Gastroesophageal sphincter (tissue), 4 donors: ENCODE measurements at regions not wholly inside any gene's neighbourhood (a gene's known extent, or its start where the extent isn't known, plus 50 kb on each side); places are given as distances from the start of the nearest gene placed in this dataset.

ENCODE experiments used
- ATAC-seq: fragments of 150-250 bp; one replicate; pipeline ENCODE4 v1.9.1; 2016; ENCODE audit warnings: mild to moderate bottlenecking, moderate library complexity
- H3K27ac ChIP-seq, 4 donors: fragments of 200-600 bp; sonication (generic) in 3 of 4; 1 replicate in 3 of 4; 2 replicates in 1 of 4; pipeline ENCODE4 v1.5.1; 2016 to 2019
- H3K27me3 ChIP-seq: fragments of 200-600 bp; sonication (generic); one replicate; pipeline ENCODE4 v1.5.1; 2019
- H3K36me3 ChIP-seq, 2 donors: fragments of 200-600 bp; sonication (generic); one replicate each; pipeline ENCODE4 v1.5.1; 2019; ENCODE audit warnings: control low read depth in 1 of 2
- H3K4me1 ChIP-seq, 3 donors: fragments of 200-600 bp; sonication (generic); 1 replicate in 2 of 3; 2 replicates in 1 of 3; pipeline ENCODE4 v1.5.1; 2016 to 2019; ENCODE audit warnings: control low read depth in 2 of 3
- H3K4me3 ChIP-seq, 2 donors: fragments of 200-600 bp; sonication (generic); one replicate each; pipeline ENCODE4 v1.5.1; 2019; ENCODE audit warnings: mild to moderate bottlenecking in 1 of 2, moderate library complexity in 1 of 2
- H3K9me3 ChIP-seq, 3 donors: fragments of 200-600 bp; sonication (generic); one replicate each; pipeline ENCODE4 v1.5.1; 2017 to 2019; ENCODE audit warnings: control low read depth in 2 of 3
- EP300 ChIP-seq: sonication (generic); formaldehyde crosslinking; IDR thresholded peaks from one replicate; pipeline ENCODE4 v1.6.1; 2017; ENCODE audit warnings: antibody characterized with exemption, mild to moderate bottlenecking
- POLR2A ChIP-seq, 2 donors: fragments of 450-650 bp; IDR thresholded peaks; one replicate each; pipeline ENCODE4 v1.6.1; 2017; ENCODE audit warnings: antibody characterized with exemption in 2 of 2, mild to moderate bottlenecking in 2 of 2, moderate library complexity in 1 of 2
- POLR2AphosphoS5 ChIP-seq: sonication (generic); formaldehyde crosslinking; IDR thresholded peaks from one replicate; pipeline ENCODE4 v1.6.1; 2017; ENCODE audit warnings: antibody characterized with exemption
- WGBS, 2 donors: methylation state at CpG; one replicate each; pipeline ENCODE4 v1.1.5; 2018; ENCODE audit warnings: low coverage in 1 of 2; 5-methylcytosine and 5-hydroxymethylcytosine counted together
- TF ChIP-seq, protein P1 (sequence below), 4 experiments: fragments of 200-600 bp in 2 of 4; fragments of 450-650 bp in 2 of 4; sonication (generic) in 1 of 4; IDR thresholded peaks; one replicate each; pipeline ENCODE4 v1.5.1; 2017 to 2019; ENCODE audit warnings: antibody characterized with exemption in 4 of 4, mild to moderate bottlenecking in 2 of 4, moderate library complexity in 2 of 4

- H3K27me3 ChIP-seq = no peaks in the 10 kb centered on the region
- H3K4me1 ChIP-seq = no peaks in the 10 kb centered on the region
- H3K9me3 ChIP-seq = no peaks in the 10 kb centered on the region
- TF ChIP-seq EP300 (no peak), POLR2AphosphoS5 (no peak), POLR2A (IDR thresholded peaks at IDR 0.05) (no peak)
- TF ChIP-seq, protein P1, sequence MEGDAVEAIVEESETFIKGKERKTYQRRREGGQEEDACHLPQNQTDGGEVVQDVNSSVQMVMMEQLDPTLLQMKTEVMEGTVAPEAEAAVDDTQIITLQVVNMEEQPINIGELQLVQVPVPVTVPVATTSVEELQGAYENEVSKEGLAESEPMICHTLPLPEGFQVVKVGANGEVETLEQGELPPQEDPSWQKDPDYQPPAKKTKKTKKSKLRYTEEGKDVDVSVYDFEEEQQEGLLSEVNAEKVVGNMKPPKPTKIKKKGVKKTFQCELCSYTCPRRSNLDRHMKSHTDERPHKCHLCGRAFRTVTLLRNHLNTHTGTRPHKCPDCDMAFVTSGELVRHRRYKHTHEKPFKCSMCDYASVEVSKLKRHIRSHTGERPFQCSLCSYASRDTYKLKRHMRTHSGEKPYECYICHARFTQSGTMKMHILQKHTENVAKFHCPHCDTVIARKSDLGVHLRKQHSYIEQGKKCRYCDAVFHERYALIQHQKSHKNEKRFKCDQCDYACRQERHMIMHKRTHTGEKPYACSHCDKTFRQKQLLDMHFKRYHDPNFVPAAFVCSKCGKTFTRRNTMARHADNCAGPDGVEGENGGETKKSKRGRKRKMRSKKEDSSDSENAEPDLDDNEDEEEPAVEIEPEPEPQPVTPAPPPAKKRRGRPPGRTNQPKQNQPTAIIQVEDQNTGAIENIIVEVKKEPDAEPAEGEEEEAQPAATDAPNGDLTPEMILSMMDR (IDR thresholded peaks at IDR 0.05) = no peak
- ATAC-seq = no peak
- H3K4me3 ChIP-seq = no peak overlapping the region
- no peaks in the 10 kb centered on the region for H3K36me3 ChIP-seq
- 57 to 71% methylated on average over 4 to 7 of the region's 7 CpGs for WGBS, 2 donors
- no peak overlapping the region for H3K27ac ChIP-seq
These were observed 270.0 kb upstream of the PEX5L start for GRCh38 chr3:180306691-180307090.

DNA sequence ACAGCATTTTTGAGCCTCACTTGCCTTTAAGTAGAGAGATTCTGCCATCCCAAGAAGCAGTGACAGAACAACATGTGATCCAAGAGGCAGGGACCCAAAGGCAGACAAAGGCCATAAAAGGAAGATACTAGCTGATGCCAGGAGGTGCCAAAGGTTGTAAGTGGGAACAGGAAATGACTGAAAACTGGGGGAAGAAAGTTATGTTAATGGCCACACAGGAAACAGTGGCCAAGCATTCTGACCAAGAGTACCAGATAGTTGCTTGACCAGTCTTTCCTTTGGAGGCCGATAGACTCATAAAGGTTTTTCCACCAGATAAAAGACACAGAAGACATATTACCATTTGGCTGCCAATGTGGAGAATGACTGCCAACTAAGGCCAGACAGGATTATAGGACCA is 274.5 kb upstream of the PEX5L start:
- TF ChIP-seq, protein P1 (IDR thresholded peaks at IDR 0.05) = no peak
- Histone ChIP-seq H3K9me3 (no peaks in the 10 kb centered on the region), H3K4me1 (no peaks in the 10 kb centered on the region), H3K27me3 (no peaks in the 10 kb centered on the region), H3K27ac (no peak overlapping the region), H3K4me3 (no peak overlapping the region), H3K36me3 (no peaks in the 10 kb centered on the region)
- no peak for ATAC-seq
- WGBS, 2 donors = 45 to 60% methylated on average over 1 of the region's 1 CpG

- no peaks in the 10 kb centered on the region for H3K9me3 ChIP-seq
- H3K4me3 ChIP-seq = no peak overlapping the region
- ATAC-seq = no peak
- H3K27me3 ChIP-seq = no peaks in the 10 kb centered on the region
- H3K27ac ChIP-seq = no peak overlapping the region
- H3K36me3 ChIP-seq = no peaks in the 10 kb centered on the region
- TF ChIP-seq, protein P1 (IDR thresholded peaks at IDR 0.05) = no peak
- TF ChIP-seq EP300 (no peak), POLR2A (IDR thresholded peaks at IDR 0.05) (no peak), POLR2AphosphoS5 (no peak)
- no peaks in the 10 kb centered on the region for H3K4me1 ChIP-seq
- 23 to 30% methylated on average over 2 of the region's 2 CpGs for WGBS, 2 donors
These were observed 279.6 kb upstream of the PEX5L start for GRCh38 chr3:180316321-180316720.

DNA sequence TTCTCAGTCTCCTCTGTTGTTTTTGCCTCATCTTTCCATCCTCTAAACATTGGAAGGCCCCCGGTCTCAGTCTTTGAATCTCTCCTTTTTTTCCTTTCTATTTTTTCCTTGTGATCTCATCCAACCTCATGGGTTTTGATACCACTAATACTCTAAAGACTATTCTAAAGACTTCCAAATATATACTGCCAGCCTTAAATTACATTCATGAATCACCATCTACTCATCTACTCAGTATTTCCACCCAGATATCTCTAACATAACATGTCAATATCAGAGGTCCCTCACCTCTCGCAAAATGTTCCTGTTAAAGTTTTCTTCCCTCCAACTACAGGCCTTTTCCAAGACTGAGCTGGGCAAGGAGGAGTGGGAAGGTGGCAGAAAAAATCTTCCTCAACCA is 282.5 kb upstream of the TTC14 start:
- no peaks in the 10 kb centered on the region for H3K4me1 ChIP-seq
- H3K27me3 ChIP-seq = no peaks in the 10 kb centered on the region
- H3K36me3 ChIP-seq = no peaks in the 10 kb centered on the region
- H3K9me3 ChIP-seq = no peaks in the 10 kb centered on the region
- ATAC-seq = no peak
- no peak overlapping the region for H3K27ac ChIP-seq
- no peak overlapping the region for H3K4me3 ChIP-seq
- 86 to 100% methylated on average over 1 to 2 of the region's 2 CpGs for WGBS, 2 donors
- TF ChIP-seq POLR2A (IDR thresholded peaks at IDR 0.05) (no peak), EP300 (no peak)

- 62 to 73% methylated on average over 2 to 4 of the region's 4 CpGs for WGBS, 2 donors
- Histone ChIP-seq H3K27ac (no peak overlapping the region), H3K4me1 (no peaks in the 10 kb centered on the region), H3K36me3 (no peaks in the 10 kb centered on the region), H3K4me3 (no peak overlapping the region), H3K9me3 (no peaks in the 10 kb centered on the region), H3K27me3 (no peaks in the 10 kb centered on the region)
- TF ChIP-seq POLR2A (IDR thresholded peaks at IDR 0.05) (no peak), POLR2AphosphoS5 (no peak), EP300 (no peak)
- TF ChIP-seq, protein P1 (IDR thresholded peaks at IDR 0.05) = no peak
- no peak for ATAC-seq
These were observed 281.3 kb upstream of the TTC14 start for GRCh38 chr3:180320631-180321030.

DNA sequence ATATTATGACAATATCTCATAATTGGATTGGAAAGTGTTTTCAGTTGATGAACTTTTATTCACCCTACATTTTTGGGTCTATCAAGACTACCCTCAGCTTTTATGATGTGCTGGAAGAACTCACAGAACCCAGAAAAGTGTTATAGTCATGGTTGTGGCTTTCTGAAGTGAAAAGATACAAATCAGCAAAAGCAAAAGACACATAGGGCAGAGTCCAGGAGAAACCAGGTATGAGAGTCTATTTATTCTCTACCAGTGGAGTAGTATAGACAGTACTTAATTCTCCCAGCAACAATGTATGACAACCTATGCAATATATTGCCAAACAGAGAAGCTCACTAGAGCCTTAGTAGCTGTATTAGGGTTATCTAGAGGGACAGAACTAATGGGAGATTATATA is 280.4 kb upstream of the TTC14 start:
- no peak overlapping the region for H3K4me3 ChIP-seq
- no peak for ATAC-seq
- no peaks in the 10 kb centered on the region for H3K9me3 ChIP-seq
- no peaks in the 10 kb centered on the region for H3K4me1 ChIP-seq
- H3K36me3 ChIP-seq = no peaks in the 10 kb centered on the region
- TF ChIP-seq EP300 (no peak), POLR2AphosphoS5 (no peak), POLR2A (IDR thresholded peaks at IDR 0.05) (no peak)
- TF ChIP-seq, protein P1 (IDR thresholded peaks at IDR 0.05) = no peak
- no peak overlapping the region for H3K27ac ChIP-seq
- no peaks in the 10 kb centered on the region for H3K27me3 ChIP-seq
